Endothelial cell of umbilical vein (primary cell): ENCODE measurements at regions not wholly inside any gene's neighbourhood (a gene's known extent, or its start where the extent isn't known, plus 50 kb on each side); places are given as distances from the start of the nearest gene placed in this dataset.
"Not testable (repeated sequence)": the region's sequence is repeated elsewhere in the genome, so short reads cannot be mapped to it uniquely, and the experiment has no call there.

ENCODE experiments used
- BruUV-seq: library from RNA; stranded (reverse); fragments of 400-500 nt; replicated peaks from 2 replicates; lab custom pipeline; 2021; lab: Mats Ljungman, UMichigan
- CTCF ChIA-PET: fragments of 300-600, 350-600 bp; sonication (Branson Sonifier 250); formaldehyde crosslinking; loops from one replicate; lab custom pipeline; 2021; ENCODE audit warnings: antibody characterized with exemption, inconsistent platforms; lab: Charles Lee
- POLR2A ChIA-PET: fragments of 300-600, 350-600 bp; sonication (Branson Sonifier 250); formaldehyde crosslinking; loops from one replicate; lab custom pipeline; 2021; ENCODE audit warnings: antibody characterized with exemption, inconsistent platforms; lab: Charles Lee
- DNase-seq: peaks from one replicate; pipeline ENCODE4 v3.0.0-alpha.2; 2011; ENCODE audit warnings: low read depth, low spot score
- FAIRE-seq: peaks from 2 replicates; lab custom pipeline; 2011; peaks lifted over from hg19 to GRCh38; lab: Jason Lieb, UNC
- H2AFZ ChIP-seq: 2 replicates; pipeline ENCODE4 v1.6.0; 2012; ENCODE audit warnings: low read depth, low read length, control low read depth, inconsistent platforms
- H3K27ac ChIP-seq: 2 replicates; pipeline ENCODE4 v1.5.1; 2011; ENCODE audit warnings: low read depth, mild to moderate bottlenecking, control low read depth, low read length, moderate library complexity; ENCODE audit not compliant: insufficient read depth
- H3K27me3 ChIP-seq, 2 experiments: 2 replicates each; pipeline versions ENCODE4 v1.6.0 to v1.6.1; 2011; ENCODE audit warnings: low read length in 2 of 2, mixed read lengths in 1 of 2; ENCODE audit not compliant: control insufficient read depth in 2 of 2, insufficient read depth in 2 of 2
- H3K36me3 ChIP-seq, 2 experiments: 2 replicates in 1 of 2; 3 replicates in 1 of 2; pipeline ENCODE4 v1.5.1; 2011; ENCODE audit warnings: low read length in 2 of 2, mild to moderate bottlenecking in 1 of 2, moderate library complexity in 1 of 2; ENCODE audit not compliant: control insufficient read depth in 2 of 2, insufficient read depth in 2 of 2; ENCODE audit errors: extremely low read depth in 1 of 2
- H3K4me1 ChIP-seq: 3 replicates; pipeline ENCODE4 v1.5.1; 2011; ENCODE audit warnings: mild to moderate bottlenecking, low read length; ENCODE audit not compliant: control insufficient read depth, insufficient read depth; ENCODE audit errors: extremely low read depth
- H3K4me2 ChIP-seq: 2 replicates; pipeline ENCODE4 v1.6.1; 2011; ENCODE audit warnings: low read length, control low read depth, mixed read lengths; ENCODE audit not compliant: insufficient read depth
- H3K4me3 ChIP-seq, 3 experiments: fragments of 200-600 bp in 1 of 3; sonication (generic), shearing (Covaris generic) in 1 of 3; replicated peaks in 1 of 3; 2 replicates each; pipeline ENCODE4 v1.5.1; 2011 to 2016; ENCODE audit warnings: control low read depth in 3 of 3, low read length in 3 of 3, mild to moderate bottlenecking in 2 of 3, inconsistent platforms in 1 of 3, low read depth in 1 of 3, moderate library complexity in 1 of 3; ENCODE audit not compliant: insufficient read depth in 1 of 3
- H3K79me2 ChIP-seq: 2 replicates; pipeline ENCODE4 v1.6.0; 2012; ENCODE audit warnings: low read length, inconsistent platforms; ENCODE audit not compliant: control insufficient read depth, insufficient read depth
- H3K9ac ChIP-seq: replicated peaks from 2 replicates; pipeline ENCODE3; 2011; ENCODE audit warnings: low read length, control low read depth; ENCODE audit not compliant: insufficient read depth; ENCODE audit errors: extremely low read depth
- H3K9me1 ChIP-seq: replicated peaks from 3 replicates; pipeline ENCODE4 v1.6.0; 2011; ENCODE audit warnings: mild to moderate bottlenecking, low read length; ENCODE audit not compliant: control insufficient read depth, insufficient read depth; ENCODE audit errors: extremely low read depth
- H3K9me3 ChIP-seq: replicated peaks from 2 replicates; pipeline ENCODE4 v1.5.1; 2012; ENCODE audit warnings: low read length, inconsistent platforms; ENCODE audit not compliant: control insufficient read depth, insufficient read depth
- H4K20me1 ChIP-seq: replicated peaks from 2 replicates; pipeline ENCODE3; 2011; ENCODE audit warnings: mild to moderate bottlenecking, low read length; ENCODE audit not compliant: control insufficient read depth, insufficient read depth; ENCODE audit errors: extremely low read depth
- EZH2 ChIP-seq: IDR thresholded peaks from 2 replicates; pipeline ENCODE4 v1.6.1; 2012; ENCODE audit warnings: borderline replicate concordance, low read depth, mild to moderate bottlenecking, moderate library complexity, low read length, inconsistent platforms; ENCODE audit not compliant: severe bottlenecking
- FOS ChIP-seq: IDR thresholded peaks from 2 replicates; pipeline ENCODE4 v1.6.1; 2011; ENCODE audit warnings: mild to moderate bottlenecking, low read length, moderate library complexity, borderline replicate concordance; ENCODE audit not compliant: insufficient read depth
- GATA2 ChIP-seq: IDR thresholded peaks from 2 replicates; pipeline ENCODE4 v1.7.0; 2011; ENCODE audit warnings: low read depth, mild to moderate bottlenecking, moderate library complexity, mixed read lengths, low read length; ENCODE audit not compliant: insufficient read length, insufficient read depth
- JUN ChIP-seq: IDR thresholded peaks from 2 replicates; pipeline ENCODE4 v1.6.1; 2011; ENCODE audit warnings: borderline replicate concordance, low read depth; ENCODE audit not compliant: insufficient read length, insufficient read depth
- MAX ChIP-seq: IDR thresholded peaks from 2 replicates; pipeline ENCODE4 v1.6.1; 2011; ENCODE audit not compliant: insufficient read depth, insufficient read length
- MYC ChIP-seq: IDR thresholded peaks from one replicate; pipeline ENCODE4 v1.6.1; 2011; ENCODE audit warnings: mild to moderate bottlenecking, low read depth, low read length
- POLR2A ChIP-seq: IDR thresholded peaks from 2 replicates; pipeline ENCODE4 v1.6.1; 2012; ENCODE audit warnings: low read depth, mild to moderate bottlenecking, control low read depth, low read length
- POLR2AphosphoS5 ChIP-seq: IDR thresholded peaks from 2 replicates; pipeline ENCODE4 v1.6.1; 2012; ENCODE audit warnings: low read depth, mild to moderate bottlenecking, control low read depth, low read length, moderate library complexity; ENCODE audit not compliant: insufficient read depth
- dilution Hi-C: fragments of 300-500 bp; cut with MboI; formaldehyde crosslinking; loops from one replicate; pipeline ENCODE4 v1.15.0; 2019; ENCODE audit warnings: low sequenced_read_pairs; ENCODE audit not compliant: extremely low pct_ligation_motif_present
- intact Hi-C: fragments of 100-400 bp; cut with micrococcal nuclease; formaldehyde crosslinking; loops from one replicate; pipeline ENCODE4 v1.10.0; 2022
- TF ChIP-seq, protein P1 (sequence below), 2 donors: IDR thresholded peaks; 1 replicate in 1 of 2; 2 replicates in 1 of 2; pipeline ENCODE4 v1.5.1; 2011; ENCODE audit warnings: low read length in 2 of 2, mild to moderate bottlenecking in 2 of 2, moderate library complexity in 2 of 2, control low read depth in 1 of 2, inconsistent platforms in 1 of 2, low read depth in 1 of 2; ENCODE audit not compliant: insufficient read depth in 1 of 2; ENCODE audit errors: extremely low read depth in 1 of 2

GRCh38 chr9:135286187-135286925, 193.2 kb upstream of the PPP1R26 start:
- H4K20me1 ChIP-seq, H3K79me2 ChIP-seq, H3K36me3 ChIP-seq, BruUV-seq, H3K9me1 ChIP-seq, H2AFZ ChIP-seq, H3K4me3 ChIP-seq, CTCF ChIA-PET, H3K27me3 ChIP-seq, POLR2A ChIA-PET, intact Hi-C loops, H3K9me3 ChIP-seq, dilution Hi-C loops, FAIRE-seq, H3K4me1 ChIP-seq, H3K4me2 ChIP-seq, H3K27ac ChIP-seq, H3K9ac ChIP-seq, DNase-seq: not testable (repeated sequence)

DNA sequence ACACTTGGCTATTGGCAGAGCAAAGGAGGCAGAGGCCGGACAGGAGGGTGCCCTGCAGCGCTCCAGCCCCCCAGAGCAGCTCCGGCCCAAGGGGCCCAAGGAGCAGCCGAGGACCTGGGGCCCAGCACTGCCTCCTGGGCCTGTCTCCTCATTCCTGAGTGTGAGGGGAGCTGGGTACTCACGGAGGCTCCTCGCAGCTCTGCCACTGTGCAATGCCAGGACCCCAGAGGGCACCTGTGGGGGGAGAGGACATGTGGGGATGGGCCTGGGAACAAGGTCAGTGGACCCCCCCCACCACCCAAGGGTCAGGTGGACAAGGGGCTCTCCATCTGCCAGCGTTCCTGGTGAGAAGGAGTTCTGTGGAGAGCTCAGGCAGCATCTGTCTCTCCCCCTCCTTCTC, 192.6 kb upstream of the PPP1R26 start:
- H3K27ac ChIP-seq: no peak overlapping the region
- FAIRE-seq (no peak), DNase-seq (no peak)
- ChIA-PET CTCF (no interaction called here), POLR2A (no interaction called here)
- no peak overlapping the region for H3K4me2 ChIP-seq
- intact Hi-C loops (no loop called here), dilution Hi-C loops (no loop called here)
- H3K79me2 ChIP-seq: no peaks in the 10 kb centered on the region
- H3K9ac ChIP-seq: no peak overlapping the region
- H3K27me3 ChIP-seq: no peaks in the 10 kb centered on the region
- H3K4me1 ChIP-seq: no peaks in the 10 kb centered on the region
- no peaks in the 10 kb centered on the region for H3K9me3 ChIP-seq
- no peak overlapping the region for H3K4me3 ChIP-seq
- no peaks in the 10 kb centered on the region for H3K36me3 ChIP-seq
- no peaks in the 10 kb centered on the region for H4K20me1 ChIP-seq
- no TSS peak for BruUV-seq
- TF ChIP-seq MYC (no peak), FOS (no peak), EZH2 (no peak), JUN (no peak), POLR2A (no peak), MAX (no peak), GATA2 (no peak), POLR2AphosphoS5 (no peak)
- TF ChIP-seq, protein P1, sequence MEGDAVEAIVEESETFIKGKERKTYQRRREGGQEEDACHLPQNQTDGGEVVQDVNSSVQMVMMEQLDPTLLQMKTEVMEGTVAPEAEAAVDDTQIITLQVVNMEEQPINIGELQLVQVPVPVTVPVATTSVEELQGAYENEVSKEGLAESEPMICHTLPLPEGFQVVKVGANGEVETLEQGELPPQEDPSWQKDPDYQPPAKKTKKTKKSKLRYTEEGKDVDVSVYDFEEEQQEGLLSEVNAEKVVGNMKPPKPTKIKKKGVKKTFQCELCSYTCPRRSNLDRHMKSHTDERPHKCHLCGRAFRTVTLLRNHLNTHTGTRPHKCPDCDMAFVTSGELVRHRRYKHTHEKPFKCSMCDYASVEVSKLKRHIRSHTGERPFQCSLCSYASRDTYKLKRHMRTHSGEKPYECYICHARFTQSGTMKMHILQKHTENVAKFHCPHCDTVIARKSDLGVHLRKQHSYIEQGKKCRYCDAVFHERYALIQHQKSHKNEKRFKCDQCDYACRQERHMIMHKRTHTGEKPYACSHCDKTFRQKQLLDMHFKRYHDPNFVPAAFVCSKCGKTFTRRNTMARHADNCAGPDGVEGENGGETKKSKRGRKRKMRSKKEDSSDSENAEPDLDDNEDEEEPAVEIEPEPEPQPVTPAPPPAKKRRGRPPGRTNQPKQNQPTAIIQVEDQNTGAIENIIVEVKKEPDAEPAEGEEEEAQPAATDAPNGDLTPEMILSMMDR (IDR thresholded peaks at IDR 0.05; ENCODE audit: extremely low read depth in 1 of 2, insufficient read depth in 1 of 2, low read depth in 1 of 2, low read length in 2 of 2): no peak
- no peaks in the 10 kb centered on the region for H3K9me1 ChIP-seq
- H2AFZ ChIP-seq: no peak overlapping the region
